G401 (cell line): ENCODE measurements at regions not wholly inside any gene's neighbourhood (a gene's known extent, or its start where the extent isn't known, plus 50 kb on each side); places are given as distances from the start of the nearest gene placed in this dataset.
"Not testable (repeated sequence)": the region's sequence is repeated elsewhere in the genome, so short reads cannot be mapped to it uniquely, and the experiment has no call there.

Experiments used
- DNase-seq: peaks from one replicate; pipeline ENCODE4 v3.0.0-alpha.2; 2015; ENCODE audit warnings: low spot score
- in situ Hi-C: cut with HindIII; loops from 2 replicates; pipeline ENCODE4 v1.10.0; 2016; ENCODE audit warnings: low sequenced_read_pairs, mixed read lengths

DNA sequence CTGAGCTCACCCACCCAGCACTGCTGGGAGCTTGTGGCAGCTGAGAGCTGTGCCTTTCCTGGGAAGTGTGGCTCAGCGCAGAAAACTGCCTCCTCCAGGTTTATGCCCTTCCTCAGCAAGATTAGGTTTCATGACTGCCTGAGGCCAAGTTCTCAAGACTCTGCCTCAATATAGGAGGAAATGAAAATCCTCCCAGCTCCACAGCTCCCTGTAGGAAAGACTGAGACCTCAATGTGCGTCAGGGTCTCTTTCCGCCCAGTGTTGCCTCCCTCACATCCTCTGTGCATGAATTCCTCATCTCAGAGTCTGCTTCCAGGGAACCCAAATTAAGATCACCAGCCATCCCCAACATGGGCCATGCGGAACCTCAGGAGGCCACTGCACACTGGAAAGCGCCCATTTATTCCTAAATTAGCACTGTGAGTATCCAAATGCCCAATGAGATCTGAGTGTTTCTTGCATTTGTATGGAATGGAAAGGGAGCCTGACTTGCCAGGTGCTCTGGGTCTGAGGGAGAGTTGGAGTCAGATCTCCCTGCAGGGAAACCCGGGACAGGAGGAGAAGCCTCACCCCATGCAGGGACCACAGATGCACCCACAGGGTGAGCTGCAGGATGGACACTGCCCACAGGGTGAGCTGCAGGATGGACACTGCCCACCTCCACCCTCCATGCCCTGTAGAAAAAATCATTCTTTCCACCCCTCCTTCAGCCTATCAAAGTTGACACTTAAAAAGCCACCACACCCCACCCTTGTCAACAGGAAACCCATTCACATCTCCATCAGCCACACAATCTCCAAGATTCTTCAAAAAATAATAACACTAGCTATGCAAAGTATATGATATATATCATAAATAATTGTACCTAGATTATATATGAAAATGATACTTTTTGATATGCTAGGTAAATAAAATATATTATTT, 97.4 kb upstream of the IGLL5 start:
- DNase-seq = no peak
- in situ Hi-C loops = no loop called here

DNA sequence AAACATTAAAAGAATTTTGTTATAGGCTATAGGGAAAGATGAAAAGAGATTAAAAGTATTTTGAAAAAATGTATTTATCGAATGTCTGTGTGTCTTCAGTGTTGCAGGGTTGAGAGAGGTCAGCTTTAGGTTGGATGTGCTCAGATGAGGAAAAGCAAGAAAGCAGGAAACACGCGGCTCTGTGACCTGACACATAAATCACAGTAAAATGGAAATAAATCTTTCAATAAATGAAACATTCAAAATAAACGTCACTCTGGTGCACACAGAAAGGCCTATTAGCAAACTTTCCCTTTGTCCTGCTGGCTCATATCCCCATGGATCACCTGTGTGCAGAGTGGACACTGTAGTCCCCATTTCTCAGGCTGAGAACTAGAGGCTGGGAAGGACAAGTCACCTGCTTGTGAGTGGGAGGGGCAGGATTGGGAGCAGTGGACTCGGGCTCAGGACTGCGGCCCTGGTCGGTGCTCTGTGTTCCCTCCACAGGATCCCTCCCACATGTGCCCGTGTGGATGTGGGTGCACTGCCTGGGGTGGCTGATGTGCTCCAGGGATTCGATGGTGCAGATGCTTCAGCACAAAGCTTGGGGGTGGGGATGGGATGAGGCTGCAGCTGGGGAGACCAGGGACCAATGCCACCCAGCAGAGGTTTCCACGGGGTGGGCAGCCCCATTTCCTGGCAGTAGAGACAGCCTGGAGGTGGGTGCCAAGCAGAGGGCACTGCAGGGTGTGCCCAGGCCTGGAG, 96.0 kb upstream of the IGLL5 start:
- in situ Hi-C loops = no loop called here
- no peak for DNase-seq

DNA sequence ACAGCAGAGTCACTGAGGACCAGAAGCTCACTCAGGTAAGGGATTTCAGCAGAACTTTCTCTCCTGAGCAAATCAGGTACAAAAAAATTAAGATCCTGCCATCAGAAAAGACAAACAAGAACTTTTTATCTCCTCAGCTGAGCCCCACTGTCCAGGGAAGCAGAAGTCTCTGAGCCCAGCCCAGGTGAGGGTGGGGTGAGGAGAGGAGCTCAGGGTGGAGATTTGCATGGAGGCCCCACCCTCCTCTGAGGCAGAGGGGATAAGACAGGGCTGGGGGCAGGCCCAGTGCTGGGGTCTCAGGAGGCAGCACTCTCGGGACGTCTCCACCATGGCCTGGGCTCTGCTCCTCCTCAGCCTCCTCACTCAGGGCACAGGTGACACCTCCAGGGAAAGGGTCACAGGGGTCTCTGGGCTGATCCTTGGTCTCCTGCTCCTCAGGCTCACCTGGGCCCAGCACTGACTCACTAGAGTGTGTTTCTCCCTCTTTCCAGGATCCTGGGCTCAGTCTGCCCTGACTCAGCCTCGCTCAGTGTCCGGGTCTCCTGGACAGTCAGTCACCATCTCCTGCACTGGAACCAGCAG, 95.3 kb upstream of the IGLL5 start:
- DNase-seq, in situ Hi-C loops: not testable (repeated sequence)

- DNase-seq, in situ Hi-C loops: not testable (repeated sequence)
Observed at GRCh38 chr22:22795639-22796038, 92.0 kb upstream of the IGLL5 start.

DNA sequence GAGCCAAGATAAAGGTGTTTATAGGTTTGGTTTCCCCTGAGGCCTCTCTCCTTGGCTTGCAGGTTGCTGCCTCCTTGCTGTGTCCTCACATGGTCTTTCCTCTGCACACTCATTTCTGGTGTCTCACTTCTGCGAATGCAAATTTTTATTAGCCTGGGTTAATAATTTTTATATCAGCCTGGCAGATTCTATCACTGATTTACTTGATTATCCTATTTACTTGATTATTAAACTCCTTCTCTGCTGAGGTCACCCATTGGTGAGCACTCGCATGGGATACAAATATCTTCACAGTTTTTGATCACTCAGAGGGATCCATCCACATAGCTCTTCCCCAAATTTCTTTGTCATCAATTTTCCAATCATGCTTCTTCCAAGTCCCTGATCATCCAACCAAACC, 90.9 kb upstream of the IGLL5 start:
- DNase-seq = no peak
- in situ Hi-C loops = no loop called here

DNA sequence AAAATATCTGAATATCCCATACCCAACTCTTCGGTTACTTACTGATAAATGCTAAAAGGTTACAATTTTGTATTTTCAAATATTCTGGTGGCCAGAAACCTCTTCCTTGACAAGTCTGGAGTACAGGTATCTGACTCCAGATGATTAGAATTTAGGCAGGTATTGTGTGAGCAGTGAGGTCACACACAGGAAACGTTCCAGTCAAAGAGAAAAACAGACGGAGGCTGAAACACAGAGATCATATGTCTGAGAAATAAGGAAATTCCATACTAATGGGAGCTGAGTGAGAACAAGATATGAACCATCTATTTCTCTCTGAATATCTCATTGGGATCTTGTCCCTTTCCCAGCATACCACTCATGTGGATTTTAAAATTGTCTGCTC, 89.4 kb upstream of the IGLL5 start:
- in situ Hi-C loops = no loop called here
- no peak for DNase-seq

DNA sequence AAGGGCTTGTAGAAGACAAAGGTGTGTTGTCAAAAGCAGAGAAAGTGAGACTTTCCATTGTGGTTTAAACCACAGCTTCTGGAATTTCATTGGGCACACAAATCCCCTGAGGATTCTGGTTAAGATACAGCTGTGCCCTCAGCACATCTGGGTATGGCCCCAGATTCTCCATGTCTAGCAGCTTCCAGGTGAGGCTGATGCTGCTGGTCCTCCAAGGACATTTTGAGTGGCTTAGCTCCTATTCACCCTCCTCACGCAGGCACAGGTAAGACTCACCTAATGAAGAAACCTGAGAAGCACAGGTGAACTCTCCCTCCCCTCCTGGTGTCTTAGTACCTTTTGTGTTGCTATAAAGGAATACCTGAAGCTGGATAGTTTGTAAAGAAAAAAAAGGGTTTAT, 88.9 kb upstream of the IGLL5 start:
- no peak for DNase-seq
- in situ Hi-C loops = no loop called here

GRCh38 chr22:22799561-22799960, 88.1 kb upstream of the IGLL5 start:
- in situ Hi-C loops = no loop called here

GRCh38 chr22:22800716-22801115, 86.9 kb upstream of the IGLL5 start:
- DNase-seq = no peak
- in situ Hi-C loops = no loop called here

More at GRCh38 chr22:22799561-22799960, 88.1 kb upstream of the IGLL5 start:
- no peak for DNase-seq

- in situ Hi-C loops = no loop called here
- no peak for DNase-seq
Observed at GRCh38 chr22:22802339-22802970, 85.2 kb upstream of the IGLL5 start.

DNA sequence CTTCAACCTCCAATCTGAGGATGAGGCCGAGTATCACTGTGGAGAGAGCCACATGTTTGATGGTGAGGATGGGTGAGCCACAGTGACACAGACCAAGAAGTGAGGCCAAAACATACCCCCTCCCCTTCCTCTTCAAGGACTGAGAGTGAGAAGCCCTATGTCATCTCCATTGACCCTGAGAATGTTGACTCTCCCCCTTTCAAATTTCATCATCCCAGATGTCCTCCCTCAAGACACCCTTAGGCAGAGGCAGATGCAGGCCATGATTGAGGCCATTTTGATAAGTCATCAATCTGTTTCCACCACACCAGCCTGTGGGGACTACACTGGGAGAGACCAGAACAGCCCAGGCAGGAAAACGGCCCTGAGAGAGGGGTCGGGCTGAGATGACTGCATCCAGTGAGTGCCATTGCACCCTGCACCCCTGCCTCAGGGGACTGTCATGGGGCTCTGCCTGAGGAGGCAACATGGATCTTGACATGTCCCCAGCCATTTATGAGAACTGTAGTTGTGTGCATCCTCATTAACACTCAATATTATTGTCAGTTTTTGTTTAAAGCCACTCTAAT, 84.2 kb upstream of the IGLL5 start:
- no peak for DNase-seq
- in situ Hi-C loops = no loop called here

DNA sequence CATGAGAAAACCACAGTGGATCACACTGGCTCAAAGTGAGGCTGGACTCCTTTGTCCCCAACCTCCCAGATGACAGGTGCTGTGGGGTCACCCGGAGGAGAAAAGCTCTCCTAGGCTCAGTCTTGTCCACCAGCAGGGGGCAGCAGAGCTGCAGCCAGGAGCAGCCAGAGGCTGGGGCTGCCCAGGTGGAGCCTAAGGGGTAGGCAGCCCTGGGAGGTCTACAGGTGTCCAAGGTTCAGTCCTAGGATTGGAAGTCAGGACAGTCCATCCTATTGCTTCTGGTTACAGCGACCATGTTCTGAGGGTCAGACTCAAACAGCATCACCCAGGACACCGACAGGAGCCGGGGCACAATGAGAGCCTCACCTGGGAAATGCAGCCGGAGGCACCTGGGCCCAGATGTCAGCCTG, 77.6 kb upstream of the IGLL5 start:
- in situ Hi-C loops = no loop called here
- DNase-seq = peak; percentile 32

GRCh38 chr22:22810471-22810870, 77.1 kb upstream of the IGLL5 start:
- DNase-seq = no peak
- in situ Hi-C loops = no loop called here

DNA sequence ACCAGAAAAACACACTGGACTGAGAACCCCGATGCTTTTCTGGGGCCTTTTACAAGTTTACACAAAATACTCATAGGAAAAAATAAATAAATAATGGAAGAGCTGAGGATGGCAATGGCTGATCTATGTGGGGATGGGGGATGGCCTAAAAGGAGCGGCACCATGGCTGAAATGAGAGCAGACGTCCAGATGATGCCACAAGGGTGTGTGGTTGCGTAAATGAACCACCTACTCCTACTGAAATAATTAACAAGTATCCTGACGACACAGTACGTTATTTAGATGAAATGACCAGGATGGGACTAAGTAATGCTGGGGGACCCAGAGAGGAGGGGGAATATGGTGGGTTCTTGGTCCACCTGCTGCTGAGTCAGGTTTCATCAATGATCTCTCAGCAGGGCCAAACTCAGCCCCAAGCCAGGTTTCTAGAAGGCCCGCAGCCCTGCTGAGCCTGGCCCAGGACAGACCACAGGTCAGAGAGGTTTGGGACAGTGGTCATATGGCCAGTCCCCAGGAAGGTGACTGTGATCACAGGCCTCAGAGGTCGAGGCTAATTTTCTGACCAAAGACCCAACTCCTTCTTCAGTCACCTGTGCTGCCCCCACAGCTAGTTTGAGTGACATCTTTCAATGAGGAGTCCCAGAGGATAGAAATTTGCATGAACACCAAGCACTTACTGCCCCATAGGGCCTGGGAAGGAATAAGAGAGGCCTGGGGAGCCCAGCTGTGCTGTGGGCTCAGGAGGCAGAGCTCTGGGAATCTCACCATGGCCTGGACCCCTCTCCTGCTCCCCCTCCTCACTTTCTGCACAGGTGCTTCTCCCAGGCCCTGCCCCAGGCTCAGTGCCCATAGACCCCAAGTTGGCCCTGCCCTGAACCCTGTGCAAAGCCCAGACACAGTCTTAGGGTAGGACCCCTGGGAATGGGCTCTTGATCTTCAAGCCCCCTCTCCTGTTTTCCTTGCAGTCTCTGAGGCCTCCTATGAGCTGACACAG, 76.3 kb upstream of the IGLL5 start:
- DNase-seq = no peak
- in situ Hi-C loops = no loop called here

DNA sequence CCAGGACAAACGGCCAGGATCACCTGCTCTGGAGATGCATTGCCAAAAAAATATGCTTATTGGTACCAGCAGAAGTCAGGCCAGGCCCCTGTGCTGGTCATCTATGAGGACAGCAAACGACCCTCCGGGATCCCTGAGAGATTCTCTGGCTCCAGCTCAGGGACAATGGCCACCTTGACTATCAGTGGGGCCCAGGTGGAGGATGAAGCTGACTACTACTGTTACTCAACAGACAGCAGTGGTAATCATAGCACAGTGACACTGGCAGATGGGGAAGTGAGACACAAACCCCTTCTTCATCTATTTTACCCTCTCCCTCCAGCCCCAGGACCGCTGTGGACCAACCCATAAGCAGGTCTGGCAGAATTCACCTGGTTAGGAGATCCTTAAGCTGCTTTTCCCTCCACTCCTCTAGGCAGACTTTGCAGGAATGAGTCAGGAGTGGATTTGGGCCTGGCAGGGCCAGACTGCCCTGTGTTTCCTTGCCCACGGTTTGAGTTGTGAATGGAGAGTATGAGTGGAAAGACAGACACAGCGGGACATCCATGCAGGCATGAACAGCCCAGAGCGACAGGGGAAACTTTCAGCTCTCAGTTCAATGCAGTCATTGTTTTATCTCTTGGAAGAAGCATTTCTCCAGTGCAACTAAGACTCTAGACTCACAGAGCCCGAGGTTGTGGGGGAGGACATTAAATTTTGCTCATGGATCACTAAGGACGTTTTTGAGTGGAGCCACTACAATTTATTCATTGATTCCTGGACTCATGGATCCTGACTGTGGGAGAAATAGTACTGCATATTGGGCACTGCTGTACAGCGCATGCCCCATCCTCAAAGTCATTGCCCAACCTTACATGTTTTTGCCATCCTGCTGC, 75.3 kb upstream of the IGLL5 start:
- no peak for DNase-seq
- in situ Hi-C loops = no loop called here

- DNase-seq = peak; percentile 90
- in situ Hi-C loops = no loop called here
Observed at GRCh38 chr22:22813126-22814075, 74.2 kb upstream of the IGLL5 start.
